SIG-M5 treated with dmso at 0.1 percent for 504 hours (cell line): ENCODE measurements at regions not wholly inside any gene's neighbourhood (a gene's known extent, or its start where the extent isn't known, plus 50 kb on each side); places are given as distances from the start of the nearest gene placed in this dataset.
"Not testable (repeated sequence)": the region's sequence is repeated elsewhere in the genome, so short reads cannot be mapped to it uniquely, and the experiment has no call there.

Source experiments
- DNase-seq: peaks from one replicate; lab custom pipeline; 2025; ENCODE audit not compliant: unreplicated experiment; lab: John Stamatoyannopoulos, UW

GRCh38 chr18:1039421-1039820, 134.8 kb downstream of the ADCYAP1 start:
- DNase-seq: no peak

GRCh38 chr18:1043039-1043438, 138.4 kb downstream of the ADCYAP1 start:
- not testable (repeated sequence) for DNase-seq

- no peak for DNase-seq
Observed at GRCh38 chr18:1045658-1046057, 141.0 kb downstream of the ADCYAP1 start.

GRCh38 chr18:1047406-1047805, 142.7 kb downstream of the ADCYAP1 start:
- no peak for DNase-seq

- DNase-seq: no peak
Observed at GRCh38 chr18:1048032-1048431, 143.4 kb downstream of the ADCYAP1 start.

GRCh38 chr18:1049173-1049572, 144.5 kb downstream of the ADCYAP1 start:
- DNase-seq: no peak

- no peak for DNase-seq
Observed at GRCh38 chr18:1050012-1050657, 145.5 kb downstream of the ADCYAP1 start.

GRCh38 chr18:1052301-1052700, 147.6 kb downstream of the ADCYAP1 start:
- DNase-seq: no peak

GRCh38 chr18:1053331-1054315, 149.0 kb downstream of the ADCYAP1 start:
- no peak for DNase-seq

GRCh38 chr18:1056404-1056803, 151.7 kb downstream of the ADCYAP1 start:
- no peak for DNase-seq

GRCh38 chr18:1057367-1057766, 152.7 kb downstream of the ADCYAP1 start:
- no peak for DNase-seq

GRCh38 chr18:1062588-1062987, 157.9 kb downstream of the ADCYAP1 start:
- DNase-seq: no peak

- DNase-seq: no peak
Observed at GRCh38 chr18:1075322-1075721, 170.7 kb downstream of the ADCYAP1 start.

- no peak for DNase-seq
Observed at GRCh38 chr18:1075876-1076275, 171.2 kb downstream of the ADCYAP1 start.

- no peak for DNase-seq
Observed at GRCh38 chr18:1078301-1078700, 173.6 kb downstream of the ADCYAP1 start.

- DNase-seq: not testable (repeated sequence)
Observed at GRCh38 chr18:1083675-1084074, 179.0 kb downstream of the ADCYAP1 start.

GRCh38 chr18:1090758-1091157, 186.1 kb downstream of the ADCYAP1 start:
- DNase-seq: no peak

- DNase-seq: no peak
Observed at GRCh38 chr18:1092228-1092627, 187.6 kb downstream of the ADCYAP1 start.

- DNase-seq: no peak
Observed at GRCh38 chr18:1094409-1094808, 189.7 kb downstream of the ADCYAP1 start.

GRCh38 chr18:1097991-1098735, 193.5 kb downstream of the ADCYAP1 start:
- not testable (repeated sequence) for DNase-seq

GRCh38 chr18:1102848-1103247, 198.2 kb downstream of the ADCYAP1 start:
- no peak for DNase-seq
